HG03575 (cell line): ENCODE measurements at regions not wholly inside any gene's neighbourhood (a gene's known extent, or its start where the extent isn't known, plus 50 kb on each side); places are given as distances from the start of the nearest gene placed in this dataset.
"Not testable (repeated sequence)": the region's sequence is repeated elsewhere in the genome, so short reads cannot be mapped to it uniquely, and the experiment has no call there.

Source experiments
- ATAC-seq: cut with Tn5 transposase; IDR thresholded peaks from one replicate; pipeline ENCODE4 v1.9.1; 2021; ENCODE audit not compliant: unreplicated experiment, insufficient number of reproducible peaks, low FRiP score; ENCODE audit errors: extremely low read depth

DNA sequence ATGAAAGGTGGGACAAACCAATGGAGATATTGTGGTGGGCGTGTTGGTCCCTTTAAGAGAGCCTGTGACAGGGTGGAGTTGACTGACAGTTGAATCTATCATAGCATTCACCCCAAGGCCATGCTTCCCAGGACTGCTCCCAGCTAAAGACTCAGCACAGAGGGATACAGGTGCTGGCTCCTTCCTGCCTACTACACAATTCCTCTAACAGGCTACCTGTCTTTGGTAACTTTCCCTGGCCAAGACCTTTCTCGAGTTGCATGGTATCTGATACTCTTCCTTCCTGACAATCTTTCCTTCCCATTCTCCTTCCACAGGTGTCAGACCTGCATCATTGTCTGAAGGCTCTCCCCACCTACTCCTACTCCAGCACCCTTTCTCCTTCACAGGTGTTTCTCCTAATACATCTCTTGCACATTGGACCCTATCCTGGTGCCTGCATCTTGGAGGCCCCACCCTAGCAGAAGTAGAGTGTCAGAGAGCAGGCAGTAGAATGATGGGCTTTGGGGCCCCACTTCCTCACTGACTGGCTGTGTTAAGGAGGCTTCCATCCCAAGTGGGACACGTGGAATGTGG lies 120.7 kb upstream of the ALDH1B1 start:
- no peak for ATAC-seq

DNA sequence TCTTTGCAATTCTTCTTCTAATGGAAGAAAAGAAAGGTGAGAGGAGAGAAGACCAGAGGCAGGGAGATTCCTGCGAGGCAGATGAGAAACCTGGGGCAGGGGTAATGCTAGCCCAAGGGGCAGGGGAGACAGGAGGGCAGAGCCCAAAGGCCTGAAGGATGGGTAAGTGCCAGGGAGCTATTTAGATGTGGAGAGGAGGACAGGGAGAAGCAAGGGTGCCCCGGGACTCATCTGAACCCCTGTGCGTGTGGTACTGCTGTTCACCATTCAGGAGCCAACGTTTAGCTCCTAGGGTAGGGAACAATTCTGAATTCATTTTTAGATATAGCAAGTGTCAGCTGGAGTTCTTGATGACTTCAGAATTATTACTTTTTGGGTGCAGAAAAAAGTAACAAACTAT lies 122.7 kb upstream of the ALDH1B1 start:
- no peak for ATAC-seq

DNA sequence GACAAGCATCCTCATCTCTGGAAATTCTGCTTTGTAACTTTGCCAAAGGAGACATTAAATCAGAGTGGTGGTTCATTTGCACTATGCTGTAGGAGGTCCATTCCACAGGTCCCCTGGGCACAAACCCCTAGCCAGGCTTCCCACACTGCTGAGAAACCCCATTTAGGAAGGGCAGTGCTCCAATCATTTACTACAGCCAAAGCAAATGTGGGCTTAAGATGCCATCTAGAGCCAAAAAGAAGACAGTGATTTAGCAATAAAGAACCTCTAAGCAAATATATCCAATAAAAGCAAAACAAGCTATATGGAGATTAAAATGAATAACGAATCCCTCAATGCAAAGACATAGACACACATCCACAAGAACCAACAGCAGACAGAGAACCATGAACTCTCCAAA lies 129.0 kb upstream of the ALDH1B1 start:
- no peak for ATAC-seq

DNA sequence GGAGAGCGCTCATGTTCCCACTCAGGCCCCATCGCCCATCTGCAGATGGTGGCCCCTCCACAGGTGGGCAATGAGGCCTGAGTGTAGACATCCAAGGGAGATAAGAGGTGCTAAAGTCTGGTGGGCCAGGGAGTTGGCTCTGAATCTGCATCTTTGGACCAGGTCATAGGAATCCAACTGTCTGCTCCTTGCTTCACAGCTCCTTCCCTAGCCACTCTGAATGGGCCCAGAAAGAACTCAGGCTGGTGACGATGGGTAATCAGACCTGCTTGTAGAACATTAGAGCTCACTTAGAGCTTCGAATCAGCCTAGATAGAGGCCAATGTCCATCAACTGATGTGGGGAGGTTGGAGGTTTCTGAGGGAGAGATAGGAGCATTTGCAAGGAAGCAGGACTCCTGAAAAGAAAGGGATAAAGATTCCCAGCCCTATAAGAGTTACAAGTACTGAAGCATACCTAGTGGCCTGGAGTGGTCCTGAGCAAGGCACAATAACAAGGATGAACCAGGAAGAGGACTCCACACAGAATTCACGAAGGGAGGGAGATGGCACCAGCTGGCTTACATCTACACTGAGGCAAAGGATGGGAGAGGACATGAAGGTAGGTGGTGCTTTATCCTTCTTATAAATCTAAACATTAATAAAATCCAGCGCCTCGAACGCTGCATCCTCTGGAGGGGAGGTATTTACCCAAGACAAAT lies 132.8 kb upstream of the ALDH1B1 start:
- ATAC-seq = no peak

DNA sequence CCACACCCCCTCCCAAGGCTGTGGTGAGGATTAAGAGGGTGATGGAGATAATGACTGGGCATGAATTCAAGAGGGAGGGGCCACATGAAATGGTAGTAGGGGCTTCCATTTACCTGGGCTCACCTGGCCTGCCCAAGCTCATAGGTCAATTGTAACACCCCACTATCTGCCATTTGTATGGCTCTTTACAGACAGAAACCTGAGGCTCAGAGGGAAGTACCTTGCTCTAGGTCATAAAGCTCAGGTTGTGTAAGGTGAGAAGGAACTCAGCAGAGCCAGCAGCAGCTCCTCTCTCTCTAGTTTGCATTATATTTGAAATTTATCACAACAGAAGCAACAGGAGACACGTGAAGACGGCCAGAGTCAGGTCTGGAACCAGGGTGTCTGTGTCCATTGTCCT lies 133.4 kb upstream of the ALDH1B1 start:
- no peak for ATAC-seq

DNA sequence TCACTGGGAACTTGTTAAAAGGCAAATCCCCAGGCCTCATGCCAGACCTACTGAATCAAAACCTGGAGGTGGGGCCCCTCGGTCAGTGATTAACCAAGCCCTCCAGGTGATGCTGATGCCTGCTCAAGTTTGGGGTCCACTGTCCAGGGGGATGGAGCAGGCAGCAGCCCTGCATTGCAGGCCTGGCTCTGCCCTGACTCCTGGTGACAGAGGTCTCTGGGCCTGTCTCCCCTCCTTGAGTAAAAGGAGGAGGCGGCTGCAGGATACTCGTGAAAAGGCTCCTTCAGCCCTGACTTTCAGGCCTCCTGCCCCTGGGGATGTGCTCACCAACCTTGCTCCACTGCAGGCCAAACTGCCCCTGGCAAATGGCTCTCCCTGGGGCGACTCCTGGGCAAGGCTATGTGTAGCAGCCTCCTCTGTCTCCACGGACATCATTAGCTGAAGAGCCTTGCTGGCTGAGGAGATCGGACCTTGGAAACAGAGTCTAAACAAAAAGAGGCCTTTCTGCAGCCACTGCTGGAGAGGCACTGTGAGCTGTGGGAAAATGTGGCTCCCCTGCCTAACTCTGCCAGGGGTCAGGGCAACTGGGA lies 134.8 kb upstream of the ALDH1B1 start:
- ATAC-seq = no peak

DNA sequence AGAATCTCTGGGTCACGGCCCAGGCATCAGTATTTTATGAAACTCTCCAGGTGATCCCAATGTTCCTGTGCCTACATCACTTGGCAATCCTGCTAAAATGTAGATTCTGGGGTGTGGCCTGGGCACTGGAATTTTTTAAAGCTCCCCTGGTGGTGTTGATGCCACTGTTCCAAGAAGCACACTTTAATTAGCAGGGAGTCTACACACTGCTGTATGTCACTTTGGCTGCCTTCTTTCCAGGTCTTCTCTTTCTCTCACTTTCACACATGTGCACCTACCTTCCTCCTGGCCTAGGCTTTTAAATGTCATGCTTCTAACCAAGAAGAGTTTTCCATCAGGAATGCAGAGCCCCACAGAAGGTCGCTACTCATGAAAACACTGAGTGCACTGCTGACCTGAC lies 136.0 kb upstream of the ALDH1B1 start:
- no peak for ATAC-seq

DNA sequence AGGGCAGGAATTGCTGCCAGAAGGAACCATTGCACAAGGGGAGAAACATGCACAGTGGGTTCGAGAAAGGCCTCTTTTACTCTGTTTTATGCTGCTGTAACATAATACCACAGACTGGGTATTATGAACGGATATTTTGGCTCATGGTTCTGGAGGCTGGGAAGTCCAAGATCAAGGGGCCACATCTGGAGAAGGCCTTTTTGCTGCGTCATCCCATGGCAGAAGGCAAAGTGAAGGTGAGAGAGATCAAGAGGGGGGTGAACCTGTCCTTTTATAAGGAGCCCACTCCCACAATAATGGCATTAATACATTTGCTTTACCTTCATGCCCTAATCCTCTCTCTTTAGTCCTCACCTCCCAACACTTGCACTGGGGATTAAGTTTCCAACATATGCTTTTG lies 136.9 kb upstream of the ALDH1B1 start:
- ATAC-seq = no peak

DNA sequence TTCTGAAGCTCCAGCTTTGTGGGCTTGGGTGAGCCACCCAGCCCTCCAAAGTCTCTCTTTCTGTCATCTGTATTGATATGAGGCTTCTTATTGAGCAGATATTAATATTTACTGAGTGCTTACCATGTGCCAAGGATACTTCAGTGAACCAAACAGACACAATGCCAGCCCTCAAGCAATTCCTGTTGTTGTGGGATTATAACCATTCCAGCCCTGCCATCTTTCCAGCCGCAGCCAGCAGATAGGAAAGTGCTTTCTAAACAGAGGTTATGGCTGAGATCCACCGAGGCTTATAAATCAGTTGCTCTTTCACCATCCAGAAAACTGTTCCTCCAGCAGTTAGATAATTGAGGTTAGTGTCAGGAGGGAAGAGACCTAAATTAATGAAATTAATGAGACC lies 137.7 kb upstream of the ALDH1B1 start:
- no peak for ATAC-seq

DNA sequence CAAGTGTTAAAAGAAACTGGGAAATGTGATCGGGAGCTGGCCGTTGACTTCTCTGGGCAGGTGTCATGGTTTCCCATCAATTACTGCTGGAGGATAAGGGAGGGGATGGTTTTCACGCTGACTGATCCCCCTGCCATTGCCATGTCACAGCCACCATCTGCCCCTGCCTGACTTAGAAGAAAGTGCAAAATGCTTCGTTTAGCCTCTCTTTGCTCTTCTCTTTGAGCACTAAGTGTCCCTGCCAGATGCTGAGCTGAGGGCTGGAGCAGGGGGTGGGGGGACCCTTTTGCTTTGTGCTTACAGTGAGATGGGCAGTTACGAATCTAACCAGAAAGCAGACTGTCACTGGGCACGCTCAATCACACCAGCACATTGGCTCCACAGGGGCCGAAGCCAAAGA lies 138.4 kb upstream of the ALDH1B1 start:
- ATAC-seq = no peak

DNA sequence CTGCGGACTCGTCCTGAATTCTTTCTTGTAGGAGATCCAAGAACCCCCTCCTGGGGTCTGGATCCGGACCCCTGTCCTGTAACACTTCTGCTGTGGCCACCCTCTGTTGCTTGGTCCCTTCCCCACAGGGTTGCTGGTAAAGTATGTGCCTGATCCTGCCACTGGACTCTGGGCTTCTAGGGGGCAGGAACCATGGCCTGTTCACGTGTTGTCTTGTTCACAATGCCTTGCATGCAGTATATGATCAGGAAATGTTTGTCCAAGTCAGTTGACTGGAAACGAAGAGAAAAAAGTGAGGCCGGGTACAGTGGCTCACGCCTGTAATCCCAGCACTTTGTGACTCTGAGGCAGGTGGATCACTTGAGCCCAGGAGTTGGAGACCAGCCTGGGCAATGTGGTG lies 139.3 kb upstream of the ALDH1B1 start:
- no peak for ATAC-seq

DNA sequence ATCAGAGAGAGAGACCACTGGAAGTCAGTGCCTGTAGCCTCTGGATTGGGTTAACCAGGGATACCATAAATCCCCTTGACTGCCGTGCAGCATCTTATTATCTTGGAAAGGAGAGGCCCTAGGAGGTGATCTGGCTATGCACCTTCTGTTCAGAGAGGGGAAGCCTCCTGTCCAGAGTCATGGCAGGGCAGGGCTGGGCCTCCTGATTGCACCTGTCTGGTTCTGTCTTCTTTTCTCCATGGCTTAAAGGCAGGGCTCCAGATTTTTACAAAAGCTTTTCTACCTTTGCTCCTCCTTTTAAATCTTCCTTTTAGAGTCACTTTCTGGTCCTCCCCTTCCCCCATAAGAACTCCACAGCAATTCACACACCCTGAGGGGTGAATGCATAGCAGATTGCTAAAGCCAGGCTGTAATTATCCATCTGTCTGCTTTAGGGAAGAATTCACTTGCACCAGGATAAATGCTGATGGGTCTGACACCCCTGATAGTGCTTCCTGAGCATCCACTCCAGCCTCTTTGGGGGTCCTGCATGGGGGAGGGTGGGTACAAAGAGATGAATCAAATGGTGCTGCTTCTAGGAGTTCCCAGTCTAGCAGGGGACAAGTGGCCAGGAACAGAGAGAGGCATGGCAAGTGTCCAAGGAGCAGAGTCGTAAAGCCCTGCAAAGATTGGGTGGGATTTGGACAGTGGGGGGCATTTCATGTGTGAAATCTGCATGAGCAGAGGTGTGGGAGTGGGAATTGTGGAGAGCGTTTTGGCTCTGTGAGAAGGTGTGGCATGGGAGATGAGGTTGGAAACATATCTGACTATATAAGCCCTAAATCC lies 141.3 kb upstream of the ALDH1B1 start:
- no peak for ATAC-seq

DNA sequence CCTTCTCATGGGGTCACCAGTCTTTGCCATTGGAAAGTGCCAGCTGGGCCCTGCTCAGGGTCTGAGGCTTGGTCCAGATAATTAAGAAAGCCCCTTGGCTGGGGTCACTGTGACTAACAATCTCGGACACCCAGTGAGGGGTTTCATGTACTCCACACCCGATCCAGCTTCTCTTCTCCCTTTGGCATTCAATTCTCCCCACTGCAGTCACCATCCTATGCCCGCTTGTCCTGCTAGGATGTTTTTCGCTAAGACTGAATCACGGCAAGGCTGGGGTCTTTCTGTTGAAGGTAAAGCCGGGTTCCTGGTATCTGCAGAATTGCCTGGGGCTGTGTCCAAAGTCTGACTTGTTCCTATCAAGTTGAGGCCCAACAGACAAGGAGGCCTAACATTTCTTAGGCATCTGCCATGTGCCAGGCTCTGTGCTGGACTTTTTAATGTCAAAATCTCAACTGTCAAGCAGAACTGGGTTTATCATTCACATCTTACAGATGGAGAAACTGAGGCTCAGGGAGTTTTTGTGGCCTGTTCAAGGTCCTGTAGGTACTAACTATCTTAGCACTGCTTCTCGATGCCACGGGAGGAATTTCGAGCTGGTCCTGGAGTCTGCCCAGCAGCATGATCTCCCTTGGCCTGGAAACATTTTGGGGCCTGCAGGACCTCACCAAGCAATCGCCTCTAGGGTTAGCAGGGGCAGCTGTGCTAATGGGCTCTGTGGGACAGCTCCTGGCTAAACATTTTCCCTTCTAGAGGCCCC lies 142.0 kb upstream of the ALDH1B1 start:
- ATAC-seq = no peak

DNA sequence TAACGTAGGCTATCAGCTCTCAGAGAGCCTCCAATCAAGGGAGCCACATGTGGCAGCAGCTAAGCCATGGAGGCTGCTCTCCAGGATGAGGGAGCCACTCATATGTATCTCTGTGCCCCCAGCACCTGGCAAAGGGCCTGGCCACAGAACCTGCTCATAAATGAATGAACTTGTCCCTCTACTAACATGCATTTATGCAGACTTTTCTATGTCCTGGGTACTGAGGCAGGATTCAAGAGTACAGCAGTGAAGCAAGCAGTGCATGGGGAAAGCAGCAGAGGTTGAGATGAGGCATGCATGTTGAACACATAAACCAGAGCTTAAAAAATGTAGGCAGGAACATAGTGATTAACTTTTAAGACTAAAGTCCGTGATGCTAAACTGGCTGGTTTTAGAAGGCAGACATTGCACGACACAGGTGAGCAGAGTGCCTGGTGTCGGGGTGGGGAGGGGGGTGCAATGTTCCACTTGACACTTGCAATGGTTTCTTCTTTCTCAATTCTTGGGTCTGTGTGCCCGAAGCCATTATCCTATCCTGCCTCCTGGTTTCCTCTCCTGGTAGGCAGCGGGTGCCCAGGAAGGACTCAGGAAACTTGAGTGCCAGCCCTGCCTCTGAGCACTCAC lies 142.8 kb upstream of the ALDH1B1 start:
- no peak for ATAC-seq

DNA sequence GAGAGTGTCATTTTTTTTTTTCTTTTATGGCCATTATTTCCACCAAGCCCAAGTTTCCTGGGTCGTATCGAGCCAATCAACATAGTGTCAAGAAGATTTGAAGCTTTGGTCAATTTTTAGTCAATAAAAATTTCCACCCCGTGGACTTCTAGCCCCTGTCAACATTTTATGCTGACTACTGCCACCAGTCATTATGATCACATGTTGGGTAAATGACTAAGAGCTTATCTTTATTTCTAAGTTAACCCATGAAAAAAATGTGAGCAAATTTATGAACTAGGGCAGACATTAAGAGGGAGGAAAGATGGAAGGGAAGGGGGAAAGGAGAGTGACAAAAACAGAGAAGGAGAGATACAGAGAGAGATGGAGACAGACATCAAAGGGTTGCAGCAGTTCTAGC lies 143.5 kb upstream of the ALDH1B1 start:
- no peak for ATAC-seq

DNA sequence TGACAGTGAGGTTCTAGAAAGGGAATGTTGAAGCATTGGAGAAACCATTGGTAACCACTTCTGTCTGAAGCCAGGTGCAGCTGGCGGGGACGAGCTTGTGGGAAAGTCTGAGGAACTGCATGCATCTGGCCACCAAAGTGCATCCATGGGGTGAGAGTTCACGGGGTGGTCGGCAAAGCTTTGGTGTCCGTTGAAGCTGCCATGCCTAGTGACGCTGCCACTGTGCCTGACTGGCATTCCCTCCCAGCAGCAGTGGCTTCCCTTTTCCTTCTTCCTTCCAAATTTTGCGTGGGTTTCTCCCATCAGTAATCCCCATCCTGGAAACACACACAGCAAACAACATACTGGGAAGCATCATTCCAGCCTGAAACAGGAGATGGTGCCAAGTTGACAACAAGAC lies 145.7 kb upstream of the ALDH1B1 start:
- no peak for ATAC-seq

DNA sequence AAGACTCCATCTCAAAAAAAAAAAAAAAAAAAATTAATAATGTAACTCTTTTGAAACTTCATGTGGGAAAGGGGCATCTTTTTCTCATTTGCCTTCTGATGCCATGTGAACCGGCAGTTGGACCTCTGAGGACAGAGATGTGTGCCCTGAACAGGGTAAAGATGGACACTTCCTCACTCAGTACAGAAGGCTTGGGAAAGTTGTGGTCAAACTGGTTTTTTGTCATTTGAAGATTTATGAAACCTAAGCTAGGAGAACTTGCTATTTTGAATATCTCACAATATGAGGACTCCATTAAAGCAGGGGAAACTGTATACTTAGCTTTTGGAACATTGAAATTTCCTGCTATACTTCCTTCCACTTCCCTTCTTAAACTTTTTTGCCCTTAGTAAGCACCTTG lies 147.5 kb upstream of the ALDH1B1 start:
- ATAC-seq = no peak

DNA sequence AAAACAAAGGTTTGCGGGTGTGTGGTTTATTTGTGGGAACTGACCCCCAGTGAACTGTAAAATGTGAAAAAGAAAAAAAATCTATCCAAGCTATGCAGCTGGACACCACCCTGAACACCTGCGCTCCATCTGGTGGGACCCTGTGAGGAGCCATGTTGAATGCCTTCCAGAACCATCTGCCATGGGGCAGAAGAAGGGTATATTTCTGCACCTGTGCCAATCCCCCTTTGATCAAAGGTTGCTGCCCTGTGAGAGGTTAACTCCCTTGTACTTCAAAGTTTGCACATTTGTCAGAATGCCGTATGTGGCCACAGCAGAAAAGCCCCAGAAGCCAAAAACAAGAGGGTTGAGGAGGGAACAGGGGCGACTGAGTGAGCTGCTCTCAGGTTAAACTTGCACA lies 148.5 kb upstream of the ALDH1B1 start:
- ATAC-seq = no peak

DNA sequence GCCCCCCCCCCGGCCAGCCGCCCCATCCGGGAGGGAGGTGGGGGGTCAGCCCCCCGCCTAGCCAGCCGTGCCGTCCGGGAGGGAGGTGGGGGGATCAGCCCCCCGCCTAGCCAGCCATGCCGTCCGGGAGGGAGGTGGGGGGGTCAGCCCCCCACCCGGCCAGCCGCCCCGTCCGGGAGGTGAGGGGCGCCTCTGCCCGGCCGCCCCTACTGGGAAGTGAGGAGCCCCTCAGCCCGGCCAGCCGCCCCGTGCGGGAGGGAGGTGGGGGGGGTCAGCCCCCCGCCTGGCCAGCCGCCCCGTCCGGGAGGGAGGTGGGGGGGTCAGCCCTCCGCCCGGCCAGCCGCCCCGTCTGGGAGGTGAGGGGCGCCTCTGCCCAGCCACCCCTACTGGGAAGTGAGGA lies 150.4 kb upstream of the ALDH1B1 start:
- ATAC-seq = not testable (repeated sequence)
